HepG2 (cell line): ENCODE measurements at regions not wholly inside any gene's neighbourhood (a gene's known extent, or its start where the extent isn't known, plus 50 kb on each side); places are given as distances from the start of the nearest gene placed in this dataset.

ENCODE experiments used
- MAFK ChIP-seq, 2 experiments: IDR thresholded peaks in 1 of 2; conservative IDR thresholded peaks in 1 of 2; 2 replicates each; pipeline ENCODE4 v1.6.1; 2011; ENCODE audit warnings: improper control_type of control experiment in 2 of 2, low read length in 2 of 2
- POLR2A ChIP-seq, 2 experiments: IDR thresholded peaks; 2 replicates each; pipeline ENCODE4 v1.6.1; 2011; ENCODE audit warnings: low read depth in 2 of 2, low read length in 2 of 2, mild to moderate bottlenecking in 1 of 2, moderate library complexity in 1 of 2; ENCODE audit not compliant: insufficient read depth in 1 of 2
- TAF1 ChIP-seq: sonication (generic); formaldehyde crosslinking; IDR thresholded peaks from 2 replicates; pipeline ENCODE4 v1.4.0; 2020; ENCODE audit warnings: missing genetic modification reagents
- ZNF234 ChIP-seq: sonication (generic); formaldehyde crosslinking; conservative IDR thresholded peaks from 2 replicates; pipeline ENCODE4 v1.5.1; 2020; ENCODE audit warnings: mild to moderate bottlenecking, missing genetic modification reagents
- TF ChIP-seq, protein P1 (sequence below): sonication (generic); formaldehyde crosslinking; IDR thresholded peaks from 2 replicates; pipeline ENCODE4 v1.9.0; 2021; ENCODE audit warnings: missing genetic modification reagents, borderline replicate concordance

DNA sequence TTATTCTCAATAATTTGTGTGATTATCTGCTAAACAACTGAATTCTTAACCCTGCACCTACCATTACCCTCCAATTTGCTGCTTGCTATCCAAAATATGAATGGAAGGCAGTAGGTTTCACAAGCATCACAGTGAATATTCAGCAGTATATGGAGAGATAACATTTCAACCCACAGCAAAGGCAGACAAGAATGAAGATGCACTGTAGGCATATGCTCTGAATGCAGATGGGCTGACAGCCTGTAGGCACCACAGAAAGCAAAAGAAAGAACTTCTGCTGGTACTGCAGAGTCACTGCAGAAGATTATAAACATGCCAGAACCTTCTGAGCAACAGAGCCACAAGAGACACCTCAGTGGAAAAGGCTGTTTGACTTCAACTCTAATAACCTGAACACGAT is 63.6 kb upstream of the SLC12A2 start:
- TF ChIP-seq, protein P1, sequence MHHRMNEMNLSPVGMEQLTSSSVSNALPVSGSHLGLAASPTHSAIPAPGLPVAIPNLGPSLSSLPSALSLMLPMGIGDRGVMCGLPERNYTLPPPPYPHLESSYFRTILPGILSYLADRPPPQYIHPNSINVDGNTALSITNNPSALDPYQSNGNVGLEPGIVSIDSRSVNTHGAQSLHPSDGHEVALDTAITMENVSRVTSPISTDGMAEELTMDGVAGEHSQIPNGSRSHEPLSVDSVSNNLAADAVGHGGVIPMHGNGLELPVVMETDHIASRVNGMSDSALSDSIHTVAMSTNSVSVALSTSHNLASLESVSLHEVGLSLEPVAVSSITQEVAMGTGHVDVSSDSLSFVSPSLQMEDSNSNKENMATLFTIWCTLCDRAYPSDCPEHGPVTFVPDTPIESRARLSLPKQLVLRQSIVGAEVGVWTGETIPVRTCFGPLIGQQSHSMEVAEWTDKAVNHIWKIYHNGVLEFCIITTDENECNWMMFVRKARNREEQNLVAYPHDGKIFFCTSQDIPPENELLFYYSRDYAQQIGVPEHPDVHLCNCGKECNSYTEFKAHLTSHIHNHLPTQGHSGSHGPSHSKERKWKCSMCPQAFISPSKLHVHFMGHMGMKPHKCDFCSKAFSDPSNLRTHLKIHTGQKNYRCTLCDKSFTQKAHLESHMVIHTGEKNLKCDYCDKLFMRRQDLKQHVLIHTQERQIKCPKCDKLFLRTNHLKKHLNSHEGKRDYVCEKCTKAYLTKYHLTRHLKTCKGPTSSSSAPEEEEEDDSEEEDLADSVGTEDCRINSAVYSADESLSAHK (CRISPR knock-in tag), result no peak
- TF ChIP-seq TAF1, result no peak
- no peak for TF ChIP-seq ZNF234 (CRISPR knock-in tag)
- no peak for TF ChIP-seq POLR2A (IDR thresholded peaks at IDR 0.05; ENCODE audit: insufficient read depth in 1 of 2, low read depth in 2 of 2, low read length in 2 of 2)
- no peak for TF ChIP-seq MAFK (conservative IDR thresholded peaks at IDR 0.05 in 1 of 2, IDR thresholded peaks at IDR 0.05 in 1 of 2; ENCODE audit: low read length in 2 of 2)
